GM12873 (cell line): ENCODE measurements at regions not wholly inside any gene's neighbourhood (a gene's known extent, or its start where the extent isn't known, plus 50 kb on each side); places are given as distances from the start of the nearest gene placed in this dataset.

ENCODE experiments used
- CTCF ChIP-seq: IDR thresholded peaks from 2 replicates; pipeline ENCODE4 v1.5.1; 2012; ENCODE audit warnings: low read depth, mild to moderate bottlenecking, moderate library complexity, low read length, control low read depth; ENCODE audit not compliant: insufficient read depth; ENCODE audit errors: missing control alignments

- TF ChIP-seq CTCF, result no peak
Observed at GRCh38 chr13:56900549-56901279, 240.0 kb upstream of the PRR20A start.

GRCh38 chr13:56902276-56902675 is 238.4 kb upstream of the PRR20A start:
- TF ChIP-seq CTCF, result no peak

- TF ChIP-seq CTCF, result no peak
Observed at GRCh38 chr13:56903710-56904282, 236.9 kb upstream of the PRR20A start.

- no peak for TF ChIP-seq CTCF
Observed at GRCh38 chr13:56906909-56907308, 233.8 kb upstream of the PRR20A start.

- no peak for TF ChIP-seq CTCF
Observed at GRCh38 chr13:56907766-56908165, 233.0 kb upstream of the PRR20A start.

GRCh38 chr13:56909896-56910600 is 230.7 kb upstream of the PRR20A start:
- TF ChIP-seq CTCF, result no peak

- no peak for TF ChIP-seq CTCF
Observed at GRCh38 chr13:56917966-56918365, 222.8 kb upstream of the PRR20A start.
